ENCODE measurements at regions not wholly inside any gene's neighbourhood (a gene's known extent, or its start where the extent isn't known, plus 50 kb on each side); places are given as distances from the start of the nearest gene placed in this dataset.

DNA sequence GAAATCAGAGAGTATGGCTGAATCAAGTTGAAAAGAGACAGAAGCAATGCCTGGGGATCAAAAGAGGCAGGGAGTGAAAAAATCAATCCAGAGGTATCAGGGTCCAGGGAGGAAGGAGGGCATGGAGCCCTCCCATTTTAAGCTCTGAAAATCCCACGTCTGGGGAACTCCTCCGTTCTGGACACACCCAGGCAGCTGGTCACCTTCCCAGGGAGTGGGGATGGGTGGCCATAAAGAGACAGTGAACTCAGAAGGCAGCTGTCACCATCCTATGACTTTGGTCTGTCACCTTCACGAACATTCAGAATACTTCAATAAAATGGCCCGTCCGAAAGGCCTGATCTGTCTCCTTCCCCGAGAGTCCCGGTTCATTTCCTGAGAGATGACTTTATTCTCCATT, 71.6 kb downstream of the MAP1LC3B2 start:
- TF ChIP-seq, protein P1, sequence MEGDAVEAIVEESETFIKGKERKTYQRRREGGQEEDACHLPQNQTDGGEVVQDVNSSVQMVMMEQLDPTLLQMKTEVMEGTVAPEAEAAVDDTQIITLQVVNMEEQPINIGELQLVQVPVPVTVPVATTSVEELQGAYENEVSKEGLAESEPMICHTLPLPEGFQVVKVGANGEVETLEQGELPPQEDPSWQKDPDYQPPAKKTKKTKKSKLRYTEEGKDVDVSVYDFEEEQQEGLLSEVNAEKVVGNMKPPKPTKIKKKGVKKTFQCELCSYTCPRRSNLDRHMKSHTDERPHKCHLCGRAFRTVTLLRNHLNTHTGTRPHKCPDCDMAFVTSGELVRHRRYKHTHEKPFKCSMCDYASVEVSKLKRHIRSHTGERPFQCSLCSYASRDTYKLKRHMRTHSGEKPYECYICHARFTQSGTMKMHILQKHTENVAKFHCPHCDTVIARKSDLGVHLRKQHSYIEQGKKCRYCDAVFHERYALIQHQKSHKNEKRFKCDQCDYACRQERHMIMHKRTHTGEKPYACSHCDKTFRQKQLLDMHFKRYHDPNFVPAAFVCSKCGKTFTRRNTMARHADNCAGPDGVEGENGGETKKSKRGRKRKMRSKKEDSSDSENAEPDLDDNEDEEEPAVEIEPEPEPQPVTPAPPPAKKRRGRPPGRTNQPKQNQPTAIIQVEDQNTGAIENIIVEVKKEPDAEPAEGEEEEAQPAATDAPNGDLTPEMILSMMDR (IDR thresholded peaks at IDR 0.05): no peak
- TF ChIP-seq POLR2A (IDR thresholded peaks at IDR 0.05): no peak

All from lower leg skin (tissue), 3 donors.